ENCODE measurements at regions not wholly inside any gene's neighbourhood (a gene's known extent, or its start where the extent isn't known, plus 50 kb on each side); places are given as distances from the start of the nearest gene placed in this dataset.

- Histone ChIP-seq H3K9me3 (ENCODE audit: control insufficient read depth in 3 of 3, low read length in 3 of 3) (no peaks in the 10 kb centered on the region), H3K27me3 (ENCODE audit: control insufficient read depth in 3 of 3, insufficient read depth in 3 of 3, low read length in 3 of 3) (no peaks in the 10 kb centered on the region), H3K27ac (ENCODE audit: low read depth, low read length) (no peak overlapping the region), H3K9ac (ENCODE audit: low read depth in 1 of 3, low read length in 3 of 3) (no peak overlapping the region), H3K4me3 (ENCODE audit: low read length in 3 of 3) (no peak overlapping the region), H3K36me3 (ENCODE audit: control insufficient read depth in 3 of 3, insufficient read depth in 3 of 3, low read length in 3 of 3) (no peaks in the 10 kb centered on the region), H3K4me1 (ENCODE audit: control insufficient read depth in 3 of 3, insufficient read depth in 3 of 3, low read length in 3 of 3) (no peaks in the 10 kb centered on the region)
These were observed 299.9 kb upstream of the PROX1 start for GRCh38 chr1:213687832-213688231.

GRCh38 chr1:213688655-213689054, 299.1 kb upstream of the PROX1 start:
- Histone ChIP-seq H3K9ac (ENCODE audit: low read depth in 1 of 3, low read length in 3 of 3) (no peak overlapping the region), H3K36me3 (ENCODE audit: control insufficient read depth in 3 of 3, insufficient read depth in 3 of 3, low read length in 3 of 3) (no peaks in the 10 kb centered on the region), H3K27ac (ENCODE audit: low read depth, low read length) (no peak overlapping the region), H3K27me3 (ENCODE audit: control insufficient read depth in 3 of 3, insufficient read depth in 3 of 3, low read length in 3 of 3) (no peaks in the 10 kb centered on the region), H3K9me3 (ENCODE audit: control insufficient read depth in 3 of 3, low read length in 3 of 3) (no peaks in the 10 kb centered on the region), H3K4me1 (ENCODE audit: control insufficient read depth in 3 of 3, insufficient read depth in 3 of 3, low read length in 3 of 3) (no peaks in the 10 kb centered on the region), H3K4me3 (ENCODE audit: low read length in 3 of 3) (no peak overlapping the region)

- Histone ChIP-seq H3K9ac (ENCODE audit: low read depth in 1 of 3, low read length in 3 of 3) (no peak overlapping the region), H3K4me3 (ENCODE audit: low read length in 3 of 3) (no peak overlapping the region), H3K27me3 (ENCODE audit: control insufficient read depth in 3 of 3, insufficient read depth in 3 of 3, low read length in 3 of 3) (no peaks in the 10 kb centered on the region), H3K4me1 (ENCODE audit: control insufficient read depth in 3 of 3, insufficient read depth in 3 of 3, low read length in 3 of 3) (no peaks in the 10 kb centered on the region), H3K9me3 (ENCODE audit: control insufficient read depth in 3 of 3, low read length in 3 of 3) (no peaks in the 10 kb centered on the region), H3K36me3 (ENCODE audit: control insufficient read depth in 3 of 3, insufficient read depth in 3 of 3, low read length in 3 of 3) (no peaks in the 10 kb centered on the region), H3K27ac (ENCODE audit: low read depth, low read length) (no peak overlapping the region)
These were observed 298.5 kb upstream of the PROX1 start for GRCh38 chr1:213689260-213689659.

- no peaks in the 10 kb centered on the region for H3K36me3 ChIP-seq (ENCODE audit: control insufficient read depth in 3 of 3, insufficient read depth in 3 of 3, low read length in 3 of 3)
- no peak overlapping the region for H3K27ac ChIP-seq (ENCODE audit: low read depth, low read length)
- no peaks in the 10 kb centered on the region for H3K9me3 ChIP-seq (ENCODE audit: control insufficient read depth in 3 of 3, low read length in 3 of 3)
- no peak overlapping the region for H3K9ac ChIP-seq (ENCODE audit: low read depth in 1 of 3, low read length in 3 of 3)
- no peak overlapping the region for H3K4me3 ChIP-seq (ENCODE audit: low read length in 3 of 3)
- H3K27me3 ChIP-seq (ENCODE audit: control insufficient read depth in 3 of 3, insufficient read depth in 3 of 3, low read length in 3 of 3): peaks cover 0 to 4% (median 0%) of the 10 kb centered on the region in 3 donors
- H3K4me1 ChIP-seq (ENCODE audit: control insufficient read depth in 3 of 3, insufficient read depth in 3 of 3, low read length in 3 of 3): no peaks in the 10 kb centered on the region
These were observed 297.3 kb upstream of the PROX1 start for GRCh38 chr1:213690341-213690917.

- Histone ChIP-seq H3K9ac (ENCODE audit: low read depth in 1 of 3, low read length in 3 of 3) (no peak overlapping the region), H3K36me3 (ENCODE audit: control insufficient read depth in 3 of 3, insufficient read depth in 3 of 3, low read length in 3 of 3) (no peaks in the 10 kb centered on the region), H3K9me3 (ENCODE audit: control insufficient read depth in 3 of 3, low read length in 3 of 3) (no peaks in the 10 kb centered on the region), H3K4me3 (ENCODE audit: low read length in 3 of 3) (no peak overlapping the region), H3K27ac (ENCODE audit: low read depth, low read length) (no peak overlapping the region), H3K4me1 (ENCODE audit: control insufficient read depth in 3 of 3, insufficient read depth in 3 of 3, low read length in 3 of 3) (no peaks in the 10 kb centered on the region), H3K27me3 (ENCODE audit: control insufficient read depth in 3 of 3, insufficient read depth in 3 of 3, low read length in 3 of 3) (peaks cover 0 to 4% (median 0%) of the 10 kb centered on the region in 3 donors)
These were observed 295.5 kb upstream of the PROX1 start for GRCh38 chr1:213692321-213692720.

GRCh38 chr1:213693864-213694263, 293.9 kb upstream of the PROX1 start:
- no peak overlapping the region for H3K27ac ChIP-seq (ENCODE audit: low read depth, low read length)
- no peaks in the 10 kb centered on the region for H3K4me1 ChIP-seq (ENCODE audit: control insufficient read depth in 3 of 3, insufficient read depth in 3 of 3, low read length in 3 of 3)
- no peak overlapping the region for H3K4me3 ChIP-seq (ENCODE audit: low read length in 3 of 3)
- no peaks in the 10 kb centered on the region for H3K9me3 ChIP-seq (ENCODE audit: control insufficient read depth in 3 of 3, low read length in 3 of 3)
- H3K27me3 ChIP-seq (ENCODE audit: control insufficient read depth in 3 of 3, insufficient read depth in 3 of 3, low read length in 3 of 3): peaks cover 0 to 4% (median 0%) of the 10 kb centered on the region in 3 donors
- no peak overlapping the region for H3K9ac ChIP-seq (ENCODE audit: low read depth in 1 of 3, low read length in 3 of 3)
- no peaks in the 10 kb centered on the region for H3K36me3 ChIP-seq (ENCODE audit: control insufficient read depth in 3 of 3, insufficient read depth in 3 of 3, low read length in 3 of 3)

- Histone ChIP-seq H3K4me1 (ENCODE audit: control insufficient read depth in 3 of 3, insufficient read depth in 3 of 3, low read length in 3 of 3) (no peaks in the 10 kb centered on the region), H3K9ac (ENCODE audit: low read depth in 1 of 3, low read length in 3 of 3) (no peak overlapping the region), H3K36me3 (ENCODE audit: control insufficient read depth in 3 of 3, insufficient read depth in 3 of 3, low read length in 3 of 3) (no peaks in the 10 kb centered on the region), H3K27ac (ENCODE audit: low read depth, low read length) (no peak overlapping the region), H3K9me3 (ENCODE audit: control insufficient read depth in 3 of 3, low read length in 3 of 3) (no peaks in the 10 kb centered on the region), H3K4me3 (ENCODE audit: low read length in 3 of 3) (no peak overlapping the region), H3K27me3 (ENCODE audit: control insufficient read depth in 3 of 3, insufficient read depth in 3 of 3, low read length in 3 of 3) (peaks cover 0 to 4% (median 0%) of the 10 kb centered on the region in 3 donors)
These were observed 290.5 kb upstream of the PROX1 start for GRCh38 chr1:213697192-213697802.

GRCh38 chr1:213698092-213698702, 289.6 kb upstream of the PROX1 start:
- H3K27ac ChIP-seq (ENCODE audit: low read depth, low read length): no peak overlapping the region
- peaks cover 0 to 4% (median 0%) of the 10 kb centered on the region in 3 donors for H3K27me3 ChIP-seq (ENCODE audit: control insufficient read depth in 3 of 3, insufficient read depth in 3 of 3, low read length in 3 of 3)
- H3K4me3 ChIP-seq (ENCODE audit: low read length in 3 of 3): no peak overlapping the region
- H3K4me1 ChIP-seq (ENCODE audit: control insufficient read depth in 3 of 3, insufficient read depth in 3 of 3, low read length in 3 of 3): no peaks in the 10 kb centered on the region
- H3K9me3 ChIP-seq (ENCODE audit: control insufficient read depth in 3 of 3, low read length in 3 of 3): no peaks in the 10 kb centered on the region
- H3K9ac ChIP-seq (ENCODE audit: low read depth in 1 of 3, low read length in 3 of 3): no peak overlapping the region
- H3K36me3 ChIP-seq (ENCODE audit: control insufficient read depth in 3 of 3, insufficient read depth in 3 of 3, low read length in 3 of 3): no peaks in the 10 kb centered on the region

GRCh38 chr1:213702703-213703102, 285.1 kb upstream of the PROX1 start:
- no peaks in the 10 kb centered on the region for H3K9me3 ChIP-seq (ENCODE audit: control insufficient read depth in 3 of 3, low read length in 3 of 3)
- no peaks in the 10 kb centered on the region for H3K27me3 ChIP-seq (ENCODE audit: control insufficient read depth in 3 of 3, insufficient read depth in 3 of 3, low read length in 3 of 3)
- H3K27ac ChIP-seq (ENCODE audit: low read depth, low read length): no peak overlapping the region
- H3K4me1 ChIP-seq (ENCODE audit: control insufficient read depth in 3 of 3, insufficient read depth in 3 of 3, low read length in 3 of 3): no peaks in the 10 kb centered on the region
- H3K9ac ChIP-seq (ENCODE audit: low read depth in 1 of 3, low read length in 3 of 3): no peak overlapping the region
- H3K36me3 ChIP-seq (ENCODE audit: control insufficient read depth in 3 of 3, insufficient read depth in 3 of 3, low read length in 3 of 3): no peaks in the 10 kb centered on the region
- H3K4me3 ChIP-seq (ENCODE audit: low read length in 3 of 3): no peak overlapping the region

GRCh38 chr1:213704941-213705340, 282.8 kb upstream of the PROX1 start:
- H3K4me1 ChIP-seq (ENCODE audit: control insufficient read depth in 3 of 3, insufficient read depth in 3 of 3, low read length in 3 of 3): no peaks in the 10 kb centered on the region

More at GRCh38 chr1:213704941-213705340, 282.8 kb upstream of the PROX1 start:
- no peak overlapping the region for H3K4me3 ChIP-seq (ENCODE audit: low read length in 3 of 3)
- no peak overlapping the region for H3K27ac ChIP-seq (ENCODE audit: low read depth, low read length)
- H3K9ac ChIP-seq (ENCODE audit: low read depth in 1 of 3, low read length in 3 of 3): no peak overlapping the region
- H3K36me3 ChIP-seq (ENCODE audit: control insufficient read depth in 3 of 3, insufficient read depth in 3 of 3, low read length in 3 of 3): no peaks in the 10 kb centered on the region
- no peaks in the 10 kb centered on the region for H3K27me3 ChIP-seq (ENCODE audit: control insufficient read depth in 3 of 3, insufficient read depth in 3 of 3, low read length in 3 of 3)
- H3K9me3 ChIP-seq (ENCODE audit: control insufficient read depth in 3 of 3, low read length in 3 of 3): no peaks in the 10 kb centered on the region

All from skeletal muscle tissue (tissue), 3 donors.